ENCODE measurements at regions not wholly inside any gene's neighbourhood (a gene's known extent, or its start where the extent isn't known, plus 50 kb on each side); places are given as distances from the start of the nearest gene placed in this dataset.
A peak's percentile ranks its signal among the peaks of the same experiment; 100 is the strongest.

DNA sequence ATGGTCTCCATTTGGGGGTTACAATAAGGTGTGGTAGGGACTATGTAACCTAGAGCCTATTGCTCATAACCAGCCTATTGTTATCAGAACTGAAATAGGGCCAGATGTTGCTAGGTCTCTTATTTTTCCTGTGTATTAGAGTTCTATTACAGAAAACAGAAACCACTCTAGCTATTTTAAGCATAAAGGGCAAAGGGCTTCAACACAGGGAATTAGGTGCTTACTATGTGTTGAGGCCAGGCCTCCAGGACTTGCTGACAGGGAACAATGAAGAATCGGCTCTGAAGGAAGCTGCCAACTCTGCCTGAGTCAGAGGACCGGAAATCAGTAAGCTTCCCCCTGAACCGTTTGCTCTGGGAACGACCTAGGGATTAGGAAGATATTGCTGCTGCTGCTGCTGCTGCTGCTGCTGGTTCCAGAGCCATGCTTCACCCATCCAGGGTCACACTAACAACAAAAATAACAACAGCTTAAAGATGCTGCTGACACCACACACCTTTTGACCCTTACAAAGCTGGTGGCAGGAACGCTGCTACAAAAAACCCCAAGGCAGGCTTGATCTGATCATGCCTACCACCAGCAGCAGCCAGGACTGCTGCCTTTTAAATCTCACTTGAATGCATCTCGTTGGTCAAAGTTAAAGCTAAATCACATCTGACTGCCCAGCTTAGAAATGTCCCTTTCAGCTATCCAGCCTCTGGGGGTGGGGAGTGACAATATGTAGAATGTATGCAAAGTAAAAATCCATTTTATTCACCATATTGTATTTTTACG, 276.9 kb upstream of the IL12A start:
- Histone ChIP-seq H3K27ac (peak overlapping the region in 9 of 10 donors; percentile 53 to 82 (median 71)), H3K27me3 (no peaks in the 10 kb centered on the region), H3K4me3 (no peak overlapping the region), H3K9me3 (peaks cover 0 to 22% (median 6%) of the 10 kb centered on the region in 11 donors), H3K36me3 (no peaks in the 10 kb centered on the region), H3K4me1 (peaks cover 0 to 20% (median 12%) of the 10 kb centered on the region in 9 donors)
- TF ChIP-seq, protein P1, sequence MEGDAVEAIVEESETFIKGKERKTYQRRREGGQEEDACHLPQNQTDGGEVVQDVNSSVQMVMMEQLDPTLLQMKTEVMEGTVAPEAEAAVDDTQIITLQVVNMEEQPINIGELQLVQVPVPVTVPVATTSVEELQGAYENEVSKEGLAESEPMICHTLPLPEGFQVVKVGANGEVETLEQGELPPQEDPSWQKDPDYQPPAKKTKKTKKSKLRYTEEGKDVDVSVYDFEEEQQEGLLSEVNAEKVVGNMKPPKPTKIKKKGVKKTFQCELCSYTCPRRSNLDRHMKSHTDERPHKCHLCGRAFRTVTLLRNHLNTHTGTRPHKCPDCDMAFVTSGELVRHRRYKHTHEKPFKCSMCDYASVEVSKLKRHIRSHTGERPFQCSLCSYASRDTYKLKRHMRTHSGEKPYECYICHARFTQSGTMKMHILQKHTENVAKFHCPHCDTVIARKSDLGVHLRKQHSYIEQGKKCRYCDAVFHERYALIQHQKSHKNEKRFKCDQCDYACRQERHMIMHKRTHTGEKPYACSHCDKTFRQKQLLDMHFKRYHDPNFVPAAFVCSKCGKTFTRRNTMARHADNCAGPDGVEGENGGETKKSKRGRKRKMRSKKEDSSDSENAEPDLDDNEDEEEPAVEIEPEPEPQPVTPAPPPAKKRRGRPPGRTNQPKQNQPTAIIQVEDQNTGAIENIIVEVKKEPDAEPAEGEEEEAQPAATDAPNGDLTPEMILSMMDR (IDR thresholded peaks at IDR 0.05), result no peak
- 22% methylated on average over 7 of the region's 7 CpGs for WGBS, 2 donors
- peak in 1 of 2 donors; percentile 78 for DNase-seq
- peak; percentile 87 to 100 (median 98) for ATAC-seq
- intact Hi-C loops (cut with DNase I), result loop anchor here in 3 of 10 donors (5.0 kb wide), 1 partner anchor 51 kb away; no protein-coding TSS in a partner anchor

DNA sequence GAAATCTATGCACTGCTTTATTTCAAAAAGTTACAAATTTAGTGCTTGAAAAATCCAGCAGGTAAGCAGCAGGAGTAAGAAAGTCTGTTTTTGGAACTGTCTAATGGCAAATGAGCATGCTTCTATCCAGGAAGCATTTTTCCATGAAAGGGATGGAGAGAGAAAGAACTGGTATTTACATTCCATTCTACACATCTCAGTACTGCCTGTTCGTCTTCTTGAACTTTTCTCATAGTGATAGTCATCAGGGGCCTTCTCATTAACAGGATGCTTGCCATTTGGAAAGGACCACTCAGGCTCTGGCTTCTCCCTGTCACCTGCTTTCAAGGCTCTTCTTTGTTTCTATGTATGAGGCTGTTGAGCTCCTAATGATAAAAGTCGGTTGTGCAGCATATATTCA, 267.3 kb upstream of the IL12A start:
- 77 to 85% methylated on average over 2 of the region's 2 CpGs for WGBS, 2 donors
- Histone ChIP-seq H3K9me3 (peaks cover 0 to 12% (median 2%) of the 10 kb centered on the region in 11 donors), H3K4me1 (no peaks in the 10 kb centered on the region), H3K36me3 (no peaks in the 10 kb centered on the region), H3K4me3 (no peak overlapping the region), H3K27me3 (no peaks in the 10 kb centered on the region), H3K27ac (no peak overlapping the region)
- TF ChIP-seq, protein P1 (IDR thresholded peaks at IDR 0.05), result no peak
- intact Hi-C loops (cut with DNase I), result no loop called here
- ATAC-seq (no peak), DNase-seq (no peak)

DNA sequence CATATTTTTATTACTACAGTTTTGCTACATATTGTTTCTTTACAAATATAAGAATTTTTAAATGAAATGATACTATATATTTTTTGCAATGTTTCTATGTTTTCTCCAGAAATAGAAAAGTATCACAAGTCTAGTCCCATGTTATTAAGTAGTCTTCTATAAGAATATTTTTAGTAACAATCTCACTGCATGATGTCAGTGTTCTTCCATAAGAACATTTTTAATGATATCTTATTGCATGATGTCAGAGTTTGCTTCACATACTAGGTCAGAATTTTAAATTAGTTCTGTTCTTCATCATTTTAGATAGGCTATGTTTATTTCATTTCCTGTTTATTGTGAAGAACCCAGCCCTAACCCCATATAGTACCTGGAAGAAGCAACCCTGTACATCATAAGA, 265.3 kb upstream of the IL12A start:
- Histone ChIP-seq H3K27ac (no peak overlapping the region), H3K4me1 (no peaks in the 10 kb centered on the region), H3K27me3 (no peaks in the 10 kb centered on the region), H3K9me3 (peaks cover 0 to 12% (median 2%) of the 10 kb centered on the region in 11 donors), H3K36me3 (no peaks in the 10 kb centered on the region), H3K4me3 (no peak overlapping the region)
- TF ChIP-seq, protein P1 (IDR thresholded peaks at IDR 0.05), result no peak
- ATAC-seq (no peak), DNase-seq (no peak)
- intact Hi-C loops (cut with DNase I), result no loop called here

DNA sequence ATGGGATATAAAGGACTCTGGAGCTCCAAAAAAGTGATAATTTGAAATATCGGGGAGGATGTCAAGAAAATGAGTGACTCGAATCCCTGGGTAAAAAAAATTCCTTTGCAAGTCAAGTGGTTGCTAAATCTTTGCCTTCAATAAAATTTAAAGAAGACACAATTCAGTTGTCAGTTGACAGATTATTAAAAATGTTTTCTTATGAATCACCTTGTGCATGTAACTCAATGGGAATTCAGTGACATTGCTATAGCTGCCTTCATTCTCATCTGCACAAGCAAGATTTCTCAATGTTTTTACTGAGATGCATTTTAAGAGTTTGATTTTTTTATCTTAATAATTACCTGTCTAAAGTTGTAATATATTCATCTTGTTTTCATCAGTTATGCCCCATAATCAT, 264.0 kb upstream of the IL12A start:
- intact Hi-C loops (cut with DNase I), result no loop called here

More for the DNA sequence above, 264.0 kb upstream of the IL12A start:
- ATAC-seq (no peak), DNase-seq (no peak)
- peaks cover 0 to 3% (median 0%) of the 10 kb centered on the region in 11 donors for H3K9me3 ChIP-seq
- H3K36me3 ChIP-seq, result no peaks in the 10 kb centered on the region
- 89 to 93% methylated on average over 2 of the region's 2 CpGs for WGBS, 2 donors
- H3K27ac ChIP-seq, result no peak overlapping the region
- TF ChIP-seq, protein P1 (IDR thresholded peaks at IDR 0.05), result no peak
- H3K4me1 ChIP-seq, result no peaks in the 10 kb centered on the region
- no peak overlapping the region for H3K4me3 ChIP-seq
- H3K27me3 ChIP-seq, result no peaks in the 10 kb centered on the region
